Ishikawa (cell line): ENCODE measurements at regions not wholly inside any gene's neighbourhood (a gene's known extent, or its start where the extent isn't known, plus 50 kb on each side); places are given as distances from the start of the nearest gene placed in this dataset.

Source experiments
- CEBPB ChIP-seq: IDR thresholded peaks from 2 replicates; pipeline ENCODE4 v1.6.1; 2012
- CREB1 ChIP-seq: IDR thresholded peaks from 2 replicates; pipeline ENCODE4 v1.6.1; 2012; ENCODE audit warnings: low read depth
- EGR1 ChIP-seq: IDR thresholded peaks from 2 replicates; pipeline ENCODE4 v1.6.1; 2012
- EP300 ChIP-seq: IDR thresholded peaks from 2 replicates; pipeline ENCODE4 v1.6.1; 2012; ENCODE audit warnings: borderline replicate concordance
- FOXM1 ChIP-seq: IDR thresholded peaks from 2 replicates; pipeline ENCODE4 v1.6.1; 2012; ENCODE audit warnings: low read depth, borderline replicate concordance
- NFIC ChIP-seq: IDR thresholded peaks from 2 replicates; pipeline ENCODE4 v1.6.1; 2012
- RAD21 ChIP-seq: IDR thresholded peaks from 2 replicates; pipeline ENCODE4 v1.6.1; 2012; ENCODE audit warnings: low read depth
- TAF1 ChIP-seq: IDR thresholded peaks from 2 replicates; pipeline ENCODE4 v1.6.1; 2012; ENCODE audit warnings: low read depth, mild to moderate bottlenecking
- TCF12 ChIP-seq: IDR thresholded peaks from 2 replicates; pipeline ENCODE4 v1.6.1; 2012; ENCODE audit warnings: low read depth
- TEAD4 ChIP-seq: IDR thresholded peaks from 2 replicates; pipeline ENCODE4 v1.6.1; 2012
- YY1 ChIP-seq: IDR thresholded peaks from 2 replicates; pipeline ENCODE4 v1.6.1; 2012; ENCODE audit warnings: low read depth
- ZBTB7A ChIP-seq: IDR thresholded peaks from 2 replicates; pipeline ENCODE4 v1.6.1; 2012; ENCODE audit warnings: low read depth
- TF ChIP-seq, protein P1 (sequence below): IDR thresholded peaks from 2 replicates; pipeline ENCODE4 v1.6.1; 2012
- TF ChIP-seq, protein P2 (sequence below): IDR thresholded peaks from 2 replicates; pipeline ENCODE4 v1.6.1; 2012
- TF ChIP-seq, protein P3 (sequence below): IDR thresholded peaks from 2 replicates; pipeline ENCODE4 v1.6.1; 2012; ENCODE audit warnings: low read depth, mild to moderate bottlenecking

DNA sequence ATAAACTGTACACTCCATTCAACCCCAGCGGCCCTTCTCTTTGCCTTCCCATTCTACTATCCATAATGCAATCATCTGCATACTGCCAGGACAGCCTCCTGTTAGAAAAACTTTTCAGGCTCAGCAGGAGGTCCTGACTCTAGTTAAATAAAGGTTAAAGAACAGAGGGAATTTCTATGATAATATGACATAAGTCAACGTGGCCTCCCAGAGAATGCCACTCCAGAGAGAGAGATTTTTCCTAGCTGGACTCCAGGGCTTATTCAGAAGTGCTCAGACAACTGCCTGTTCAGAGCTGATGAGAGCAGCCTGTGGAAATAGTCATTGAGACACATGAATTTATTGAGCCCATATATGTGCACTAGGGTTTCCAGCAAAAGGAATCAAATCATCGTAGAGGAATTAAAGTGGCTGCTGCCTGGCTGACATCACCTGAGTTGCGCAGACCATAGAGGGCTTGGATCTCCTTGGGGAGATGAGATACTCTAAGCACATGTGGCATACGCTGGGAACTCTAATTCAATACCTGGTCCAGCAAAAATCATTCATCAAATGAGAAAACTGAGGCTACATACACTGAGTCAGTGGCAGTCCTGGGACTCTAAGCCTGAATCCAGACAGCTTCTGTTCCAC lies 736.2 kb downstream of the PTPRU start:
- TF ChIP-seq TEAD4 (no peak), FOXM1 (no peak), EP300 (no peak), TAF1 (no peak), CREB1 (no peak), TCF12 (no peak), EGR1 (no peak), CEBPB (no peak)
- TF ChIP-seq, protein P1, sequence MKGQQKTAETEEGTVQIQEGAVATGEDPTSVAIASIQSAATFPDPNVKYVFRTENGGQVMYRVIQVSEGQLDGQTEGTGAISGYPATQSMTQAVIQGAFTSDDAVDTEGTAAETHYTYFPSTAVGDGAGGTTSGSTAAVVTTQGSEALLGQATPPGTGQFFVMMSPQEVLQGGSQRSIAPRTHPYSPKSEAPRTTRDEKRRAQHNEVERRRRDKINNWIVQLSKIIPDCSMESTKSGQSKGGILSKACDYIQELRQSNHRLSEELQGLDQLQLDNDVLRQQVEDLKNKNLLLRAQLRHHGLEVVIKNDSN, result no peak

DNA sequence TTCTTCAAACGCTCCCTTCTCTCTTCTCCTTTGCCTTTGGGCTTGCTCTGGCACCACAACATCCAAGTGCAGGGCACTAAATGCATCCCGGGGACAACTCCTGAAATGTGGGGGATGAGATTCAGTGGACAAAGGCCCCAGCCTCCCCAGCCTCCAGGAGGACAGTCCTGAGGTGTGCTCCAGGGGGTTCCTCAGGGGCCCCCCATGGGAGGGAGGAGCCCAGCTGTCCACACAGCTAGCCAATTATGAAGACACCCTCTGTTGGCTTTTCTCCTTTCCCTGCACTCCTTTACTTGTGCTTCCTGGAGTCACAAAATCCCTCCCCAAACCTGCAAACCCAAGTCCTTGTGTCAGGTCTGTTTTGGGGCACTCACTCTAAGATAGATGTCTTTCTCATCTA lies 735.4 kb downstream of the PTPRU start:
- TF ChIP-seq, protein P2, sequence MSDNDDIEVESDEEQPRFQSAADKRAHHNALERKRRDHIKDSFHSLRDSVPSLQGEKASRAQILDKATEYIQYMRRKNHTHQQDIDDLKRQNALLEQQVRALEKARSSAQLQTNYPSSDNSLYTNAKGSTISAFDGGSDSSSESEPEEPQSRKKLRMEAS, result no peak
- TF ChIP-seq ZBTB7A (no peak), RAD21 (no peak), CREB1 (no peak), TEAD4 (no peak), EGR1 (no peak), TCF12 (no peak), FOXM1 (no peak), TAF1 (no peak), YY1 (no peak), NFIC (no peak), CEBPB (no peak)
- TF ChIP-seq, protein P3, sequence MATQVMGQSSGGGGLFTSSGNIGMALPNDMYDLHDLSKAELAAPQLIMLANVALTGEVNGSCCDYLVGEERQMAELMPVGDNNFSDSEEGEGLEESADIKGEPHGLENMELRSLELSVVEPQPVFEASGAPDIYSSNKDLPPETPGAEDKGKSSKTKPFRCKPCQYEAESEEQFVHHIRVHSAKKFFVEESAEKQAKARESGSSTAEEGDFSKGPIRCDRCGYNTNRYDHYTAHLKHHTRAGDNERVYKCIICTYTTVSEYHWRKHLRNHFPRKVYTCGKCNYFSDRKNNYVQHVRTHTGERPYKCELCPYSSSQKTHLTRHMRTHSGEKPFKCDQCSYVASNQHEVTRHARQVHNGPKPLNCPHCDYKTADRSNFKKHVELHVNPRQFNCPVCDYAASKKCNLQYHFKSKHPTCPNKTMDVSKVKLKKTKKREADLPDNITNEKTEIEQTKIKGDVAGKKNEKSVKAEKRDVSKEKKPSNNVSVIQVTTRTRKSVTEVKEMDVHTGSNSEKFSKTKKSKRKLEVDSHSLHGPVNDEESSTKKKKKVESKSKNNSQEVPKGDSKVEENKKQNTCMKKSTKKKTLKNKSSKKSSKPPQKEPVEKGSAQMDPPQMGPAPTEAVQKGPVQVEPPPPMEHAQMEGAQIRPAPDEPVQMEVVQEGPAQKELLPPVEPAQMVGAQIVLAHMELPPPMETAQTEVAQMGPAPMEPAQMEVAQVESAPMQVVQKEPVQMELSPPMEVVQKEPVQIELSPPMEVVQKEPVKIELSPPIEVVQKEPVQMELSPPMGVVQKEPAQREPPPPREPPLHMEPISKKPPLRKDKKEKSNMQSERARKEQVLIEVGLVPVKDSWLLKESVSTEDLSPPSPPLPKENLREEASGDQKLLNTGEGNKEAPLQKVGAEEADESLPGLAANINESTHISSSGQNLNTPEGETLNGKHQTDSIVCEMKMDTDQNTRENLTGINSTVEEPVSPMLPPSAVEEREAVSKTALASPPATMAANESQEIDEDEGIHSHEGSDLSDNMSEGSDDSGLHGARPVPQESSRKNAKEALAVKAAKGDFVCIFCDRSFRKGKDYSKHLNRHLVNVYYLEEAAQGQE, result no peak
- TF ChIP-seq, protein P1, result no peak

GRCh38 chr1:29970747-29971325 lies 734.5 kb downstream of the PTPRU start:
- no peak for TF ChIP-seq TAF1
- TF ChIP-seq, protein P3, result no peak
- TF ChIP-seq RAD21, result no peak
- TF ChIP-seq CREB1, result no peak
- no peak for TF ChIP-seq EP300
- no peak for TF ChIP-seq NFIC
- TF ChIP-seq FOXM1, result no peak
- TF ChIP-seq ZBTB7A, result no peak
- no peak for TF ChIP-seq EGR1
- no peak for TF ChIP-seq CEBPB
- TF ChIP-seq, protein P2, result no peak
- no peak for TF ChIP-seq YY1
- no peak for TF ChIP-seq TEAD4

DNA sequence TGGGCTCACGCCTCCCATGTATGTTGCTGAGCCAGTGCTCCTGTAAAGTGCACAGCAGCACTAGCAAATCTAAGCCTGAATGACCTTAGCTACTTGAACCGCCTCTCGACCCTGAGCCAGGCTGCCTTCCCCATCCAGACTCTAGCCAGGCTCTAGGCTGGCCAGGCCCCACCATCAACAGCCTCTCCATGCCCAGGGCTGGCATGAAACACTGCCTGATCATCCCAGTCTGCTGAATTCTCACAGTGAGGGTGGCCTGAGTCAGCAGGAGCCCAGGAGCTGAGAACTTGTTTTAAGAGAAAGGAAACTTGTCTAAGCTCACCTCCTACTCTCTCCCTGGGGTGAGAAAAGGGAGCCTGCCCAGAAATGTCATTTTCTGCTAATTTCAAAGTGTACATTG lies 733.3 kb downstream of the PTPRU start:
- TF ChIP-seq TEAD4 (no peak), RAD21 (no peak), EGR1 (no peak), FOXM1 (no peak), EP300 (no peak), CEBPB (no peak), YY1 (no peak), CREB1 (no peak), TCF12 (no peak), ZBTB7A (no peak), TAF1 (no peak), NFIC (no peak)
- TF ChIP-seq, protein P2, result no peak
- TF ChIP-seq, protein P1, result no peak
- TF ChIP-seq, protein P3, result no peak
